Right atrium auricular region (tissue), 2 donors: ENCODE measurements at regions not wholly inside any gene's neighbourhood (a gene's known extent, or its start where the extent isn't known, plus 50 kb on each side); places are given as distances from the start of the nearest gene placed in this dataset.

ENCODE experiments used
- DNase-seq: peaks from one replicate; pipeline ENCODE4 v3.0.0-alpha.2; 2019; ENCODE audit warnings: low spot score
- H3K27ac ChIP-seq, 2 donors: fragments of 200-600 bp; sonication (generic); 1 replicate in 1 of 2; 2 replicates in 1 of 2; pipeline ENCODE4 v1.5.1; 2016 to 2019
- H3K27me3 ChIP-seq, 2 donors: fragments of 200-600 bp; sonication (generic); one replicate each; pipeline versions ENCODE4 v1.5.1 to v1.6.0; 2017 to 2019
- H3K36me3 ChIP-seq: fragments of 200-600 bp; sonication (generic); one replicate; pipeline ENCODE4 v1.5.1; 2016
- H3K4me1 ChIP-seq, 2 donors: fragments of 200-600 bp; sonication (generic); one replicate each; pipeline versions ENCODE4 v1.5.1 to v1.6.0; 2017 to 2019
- H3K4me3 ChIP-seq, 2 donors: fragments of 200-600 bp; sonication (generic); 1 replicate in 1 of 2; 2 replicates in 1 of 2; pipeline ENCODE4 v1.5.1; 2017 to 2019; ENCODE audit warnings: mild to moderate bottlenecking in 1 of 2, moderate library complexity in 1 of 2
- H3K9me3 ChIP-seq, 2 donors: fragments of 200-600 bp; sonication (generic); one replicate each; pipeline ENCODE4 v1.5.1; 2019
- TF ChIP-seq, protein P1 (sequence below), 2 donors: fragments of 200-600 bp; sonication (generic); IDR thresholded peaks; one replicate each; pipeline ENCODE4 v1.5.1; 2019; ENCODE audit warnings: antibody characterized with exemption in 2 of 2

- Histone ChIP-seq H3K4me1 (no peaks in the 10 kb centered on the region), H3K4me3 (no peak overlapping the region), H3K36me3 (no peaks in the 10 kb centered on the region), H3K9me3 (no peaks in the 10 kb centered on the region), H3K27ac (no peak overlapping the region), H3K27me3 (no peaks in the 10 kb centered on the region)
- TF ChIP-seq, protein P1, sequence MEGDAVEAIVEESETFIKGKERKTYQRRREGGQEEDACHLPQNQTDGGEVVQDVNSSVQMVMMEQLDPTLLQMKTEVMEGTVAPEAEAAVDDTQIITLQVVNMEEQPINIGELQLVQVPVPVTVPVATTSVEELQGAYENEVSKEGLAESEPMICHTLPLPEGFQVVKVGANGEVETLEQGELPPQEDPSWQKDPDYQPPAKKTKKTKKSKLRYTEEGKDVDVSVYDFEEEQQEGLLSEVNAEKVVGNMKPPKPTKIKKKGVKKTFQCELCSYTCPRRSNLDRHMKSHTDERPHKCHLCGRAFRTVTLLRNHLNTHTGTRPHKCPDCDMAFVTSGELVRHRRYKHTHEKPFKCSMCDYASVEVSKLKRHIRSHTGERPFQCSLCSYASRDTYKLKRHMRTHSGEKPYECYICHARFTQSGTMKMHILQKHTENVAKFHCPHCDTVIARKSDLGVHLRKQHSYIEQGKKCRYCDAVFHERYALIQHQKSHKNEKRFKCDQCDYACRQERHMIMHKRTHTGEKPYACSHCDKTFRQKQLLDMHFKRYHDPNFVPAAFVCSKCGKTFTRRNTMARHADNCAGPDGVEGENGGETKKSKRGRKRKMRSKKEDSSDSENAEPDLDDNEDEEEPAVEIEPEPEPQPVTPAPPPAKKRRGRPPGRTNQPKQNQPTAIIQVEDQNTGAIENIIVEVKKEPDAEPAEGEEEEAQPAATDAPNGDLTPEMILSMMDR (IDR thresholded peaks at IDR 0.05), result no peak
- DNase-seq, result no peak
These were observed 156.0 kb downstream of the SEC61B start for GRCh38 chr9:99377790-99378775.

DNA sequence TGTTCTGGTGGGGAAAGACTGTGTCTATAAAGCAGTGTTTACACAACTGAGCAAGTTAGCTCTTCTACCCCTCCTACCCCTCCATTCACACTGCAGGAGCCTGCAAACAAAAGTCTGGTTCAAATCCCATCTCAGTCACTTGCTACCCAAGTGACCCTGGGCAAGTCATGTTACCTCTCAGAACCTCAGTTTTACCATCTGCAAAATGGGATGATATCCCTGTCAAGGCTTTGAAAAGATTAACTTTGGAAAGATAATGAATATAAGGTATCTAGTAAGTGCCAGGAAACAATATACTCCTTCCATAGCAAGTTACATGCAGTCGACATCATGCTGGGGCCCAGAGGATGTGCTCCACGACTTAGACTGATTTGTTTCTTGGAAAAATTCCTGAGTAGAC lies 161.5 kb downstream of the SEC61B start:
- no peak overlapping the region for H3K27ac ChIP-seq
- no peaks in the 10 kb centered on the region for H3K27me3 ChIP-seq
- no peak for DNase-seq
- TF ChIP-seq, protein P1 (IDR thresholded peaks at IDR 0.05), result no peak
- peaks cover 0 to 4% of the 10 kb centered on the region in 2 donors for H3K4me1 ChIP-seq
- no peak overlapping the region for H3K4me3 ChIP-seq
- H3K9me3 ChIP-seq, result no peaks in the 10 kb centered on the region
- no peaks in the 10 kb centered on the region for H3K36me3 ChIP-seq

DNA sequence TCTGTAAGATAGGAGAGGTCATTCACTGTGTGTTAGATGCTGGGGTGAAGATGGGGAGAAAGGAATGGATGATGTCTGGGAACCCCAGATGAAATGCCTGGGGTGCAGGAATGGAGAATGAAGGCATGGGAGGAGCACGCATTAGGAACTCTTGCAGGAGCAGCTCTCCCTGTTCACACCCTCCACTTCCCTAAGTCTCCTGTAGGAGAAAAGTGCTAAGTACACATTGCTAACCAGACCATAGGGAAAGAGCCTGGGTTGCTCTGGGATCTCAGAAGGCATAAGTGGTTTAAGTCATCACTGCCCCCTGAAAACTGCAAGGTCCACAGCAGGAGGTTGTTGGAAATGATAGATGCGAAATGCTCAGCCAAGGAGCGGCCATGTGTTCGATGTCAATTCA lies 163.1 kb downstream of the SEC61B start:
- Histone ChIP-seq H3K27ac (no peak overlapping the region), H3K4me1 (peaks cover 0 to 4% of the 10 kb centered on the region in 2 donors), H3K27me3 (no peaks in the 10 kb centered on the region), H3K9me3 (no peaks in the 10 kb centered on the region), H3K36me3 (no peaks in the 10 kb centered on the region), H3K4me3 (no peak overlapping the region)
- no peak for DNase-seq
- TF ChIP-seq, protein P1 (IDR thresholded peaks at IDR 0.05), result no peak

DNA sequence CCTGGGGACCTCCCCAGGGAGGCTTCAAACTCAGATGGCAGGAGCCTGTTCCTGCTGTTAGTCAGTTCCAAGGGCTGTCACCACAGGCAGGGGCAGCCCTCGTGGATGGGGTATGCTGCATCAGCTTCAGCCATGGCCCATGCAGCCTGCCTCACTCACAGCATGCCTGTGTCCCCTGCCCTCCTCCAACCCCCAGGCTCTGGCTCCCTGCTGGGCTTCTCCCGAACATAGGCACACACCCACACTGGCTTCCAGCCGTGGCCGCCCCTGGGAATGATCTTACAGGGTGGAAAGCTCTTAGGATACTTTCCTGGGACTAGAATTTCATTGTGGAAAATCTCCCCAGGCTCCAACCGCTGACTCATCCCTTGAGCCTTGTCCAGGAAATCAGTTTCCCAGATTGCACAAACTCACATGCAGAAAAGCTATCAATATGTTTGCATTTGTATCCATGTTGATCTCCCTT lies 163.8 kb downstream of the SEC61B start:
- H3K9me3 ChIP-seq, result no peaks in the 10 kb centered on the region
- no peak for DNase-seq
- H3K27ac ChIP-seq, result no peak overlapping the region
- H3K4me3 ChIP-seq, result no peak overlapping the region
- H3K36me3 ChIP-seq, result no peaks in the 10 kb centered on the region
- H3K27me3 ChIP-seq, result no peaks in the 10 kb centered on the region
- H3K4me1 ChIP-seq, result peaks cover 0 to 4% of the 10 kb centered on the region in 2 donors
- TF ChIP-seq, protein P1 (IDR thresholded peaks at IDR 0.05), result no peak

DNA sequence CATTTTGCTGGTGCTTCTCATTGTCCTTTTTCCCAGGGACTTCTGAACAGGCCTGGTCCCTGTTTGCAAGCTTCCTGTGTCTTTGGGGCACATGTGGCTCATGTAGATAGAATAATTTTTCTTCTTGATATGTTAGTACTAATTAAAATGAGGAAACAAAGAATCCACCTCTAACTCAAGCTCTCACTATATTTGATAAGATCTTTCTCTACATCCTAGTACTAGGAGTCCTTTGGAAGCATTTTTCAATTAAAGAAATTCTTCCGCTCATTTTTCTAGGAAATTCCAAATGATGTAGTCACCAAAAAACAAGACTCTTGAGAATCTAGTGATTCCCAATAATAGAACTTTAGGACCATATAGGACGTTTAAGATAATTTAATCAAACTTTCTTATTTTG lies 165.3 kb downstream of the SEC61B start:
- Histone ChIP-seq H3K36me3 (no peaks in the 10 kb centered on the region), H3K4me1 (peaks cover 0 to 11% of the 10 kb centered on the region in 2 donors), H3K4me3 (no peak overlapping the region), H3K27me3 (no peaks in the 10 kb centered on the region), H3K9me3 (no peaks in the 10 kb centered on the region), H3K27ac (no peak overlapping the region)
- no peak for DNase-seq
- TF ChIP-seq, protein P1 (IDR thresholded peaks at IDR 0.05), result no peak
